H1 (cell line): ENCODE measurements at regions not wholly inside any gene's neighbourhood (a gene's known extent, or its start where the extent isn't known, plus 50 kb on each side); places are given as distances from the start of the nearest gene placed in this dataset.

ENCODE experiments used
- CBX5 ChIP-seq: fragments of 300-800, 300-1000 bp; sonication (generic); IDR thresholded peaks from 2 replicates; pipeline ENCODE4 v1.7.1; 2016; ENCODE audit warnings: antibody characterized with exemption, low read length, low read depth
- CHD7 ChIP-seq: fragments of 300-600 bp; sonication (generic); IDR thresholded peaks from 2 replicates; pipeline ENCODE4 v1.7.1; 2012; ENCODE audit warnings: low read length, moderate library complexity, mild to moderate bottlenecking, inconsistent platforms; ENCODE audit not compliant: insufficient replicate concordance
- EGR1 ChIP-seq: IDR thresholded peaks from 2 replicates; pipeline ENCODE4 v1.6.1; 2011; ENCODE audit warnings: low read depth, low read length, borderline replicate concordance
- HDAC2 ChIP-seq, 2 experiments: fragments of 300-600 bp in 1 of 2; sonication (generic) in 1 of 2; IDR thresholded peaks; 2 replicates each; pipeline ENCODE4 v1.6.1; 2011 to 2012; ENCODE audit warnings: low read depth in 2 of 2, low read length in 2 of 2, mild to moderate bottlenecking in 2 of 2, moderate library complexity in 2 of 2, borderline replicate concordance in 1 of 2, inconsistent platforms in 1 of 2
- KDM5A ChIP-seq: fragments of 200-600 bp; IDR thresholded peaks from 2 replicates; pipeline ENCODE4 v1.7.1; 2012; ENCODE audit warnings: mild to moderate bottlenecking, low read length, inconsistent platforms, mixed read lengths
- NRF1 ChIP-seq: IDR thresholded peaks from 2 replicates; pipeline ENCODE4 v1.6.1; 2011; ENCODE audit warnings: mild to moderate bottlenecking, low read depth, low read length, improper control_type of control experiment
- RAD21 ChIP-seq, 2 experiments: IDR thresholded peaks in 1 of 2; conservative IDR thresholded peaks in 1 of 2; 2 replicates each; pipeline ENCODE4 v1.6.1; 2011; ENCODE audit warnings: low read depth in 2 of 2, low read length in 2 of 2, improper control_type of control experiment in 1 of 2, inconsistent platforms in 1 of 2, mild to moderate bottlenecking in 1 of 2, moderate library complexity in 1 of 2
- RBBP5 ChIP-seq: IDR thresholded peaks from 2 replicates; pipeline ENCODE4 v1.7.1; 2012; ENCODE audit warnings: low read depth, mild to moderate bottlenecking, inconsistent platforms, low read length, moderate library complexity, borderline replicate concordance
- TAF1 ChIP-seq: IDR thresholded peaks from 2 replicates; pipeline ENCODE4 v1.6.1; 2011; ENCODE audit warnings: mild to moderate bottlenecking, low read depth, low read length
- TBP ChIP-seq: IDR thresholded peaks from 2 replicates; pipeline ENCODE4 v1.6.1; 2011; ENCODE audit warnings: low read depth, low read length, improper control_type of control experiment

DNA sequence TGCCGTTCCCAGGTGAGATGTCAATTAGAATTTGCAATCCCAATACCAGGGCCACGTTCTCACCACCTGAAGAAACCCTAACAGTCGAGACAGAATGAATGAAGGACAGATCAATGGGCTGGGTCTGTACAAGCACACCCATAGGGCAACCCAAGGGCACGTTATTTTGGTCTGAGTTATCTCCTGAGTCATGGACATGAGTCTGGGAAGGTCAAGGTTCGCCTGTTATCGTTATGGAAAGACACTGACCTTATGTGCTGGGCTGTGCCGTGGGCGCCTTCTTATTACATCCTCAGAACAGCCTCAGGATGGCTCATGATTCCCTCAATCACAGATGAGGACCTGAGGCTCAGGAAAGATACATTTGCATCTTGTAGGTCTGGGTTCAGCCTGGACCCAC is 175.0 kb upstream of the SULF2 start (continued):
- TF ChIP-seq CHD7: no peak
- TF ChIP-seq HDAC2 (IDR thresholded peaks at IDR 0.05; ENCODE audit: borderline replicate concordance in 1 of 2, low read depth in 2 of 2, low read length in 2 of 2): no peak
- TF ChIP-seq CBX5: no peak
- TF ChIP-seq TAF1: no peak
- no peak for TF ChIP-seq RAD21 (IDR thresholded peaks at IDR 0.05 in 1 of 2, conservative IDR thresholded peaks at IDR 0.05 in 1 of 2; ENCODE audit: low read depth in 2 of 2, low read length in 2 of 2)
- TF ChIP-seq RBBP5: no peak
- no peak for TF ChIP-seq EGR1
- no peak for TF ChIP-seq NRF1
- no peak for TF ChIP-seq KDM5A
- TF ChIP-seq TBP: no peak
